H1 (cell line): ENCODE measurements at regions not wholly inside any gene's neighbourhood (a gene's known extent, or its start where the extent isn't known, plus 50 kb on each side); places are given as distances from the start of the nearest gene placed in this dataset.

ENCODE experiments used
- CHD1 ChIP-seq: IDR thresholded peaks from 2 replicates; pipeline ENCODE4 v1.6.1; 2012; ENCODE audit warnings: low read depth, low read length, improper control_type of control experiment
- CTCF ChIP-seq, 3 experiments: IDR thresholded peaks; 1 replicate in 2 of 3; 2 replicates in 1 of 3; pipeline versions ENCODE4 v1.5.1 to v1.6.1; 2011; ENCODE audit warnings: low read length in 3 of 3, mild to moderate bottlenecking in 3 of 3, inconsistent platforms in 2 of 3, low read depth in 1 of 3, moderate library complexity in 1 of 3; ENCODE audit not compliant: insufficient read depth in 1 of 3; ENCODE audit errors: control extremely low read depth in 1 of 3
- HDAC6 ChIP-seq: IDR thresholded peaks from one replicate; pipeline ENCODE4 v1.7.1; 2012; ENCODE audit warnings: low read depth, mild to moderate bottlenecking, inconsistent platforms, low read length, moderate library complexity
- NANOG ChIP-seq: IDR thresholded peaks from 2 replicates; pipeline ENCODE4 v1.6.1; 2011; ENCODE audit warnings: low read length, low read depth, mild to moderate bottlenecking, inconsistent platforms; ENCODE audit not compliant: insufficient read depth, poor library complexity, severe bottlenecking
- PHF8 ChIP-seq: fragments of 200-600 bp; sonication (generic); conservative IDR thresholded peaks from 2 replicates; pipeline ENCODE4 v1.7.1; 2012; ENCODE audit warnings: low read depth, mild to moderate bottlenecking, inconsistent platforms, low read length, moderate library complexity
- SIX5 ChIP-seq: IDR thresholded peaks from 2 replicates; pipeline ENCODE4 v1.6.1; 2011; ENCODE audit warnings: mild to moderate bottlenecking, low read depth, low read length
- SP1 ChIP-seq: IDR thresholded peaks from 2 replicates; pipeline ENCODE4 v1.6.1; 2011; ENCODE audit warnings: low read depth, low read length

DNA sequence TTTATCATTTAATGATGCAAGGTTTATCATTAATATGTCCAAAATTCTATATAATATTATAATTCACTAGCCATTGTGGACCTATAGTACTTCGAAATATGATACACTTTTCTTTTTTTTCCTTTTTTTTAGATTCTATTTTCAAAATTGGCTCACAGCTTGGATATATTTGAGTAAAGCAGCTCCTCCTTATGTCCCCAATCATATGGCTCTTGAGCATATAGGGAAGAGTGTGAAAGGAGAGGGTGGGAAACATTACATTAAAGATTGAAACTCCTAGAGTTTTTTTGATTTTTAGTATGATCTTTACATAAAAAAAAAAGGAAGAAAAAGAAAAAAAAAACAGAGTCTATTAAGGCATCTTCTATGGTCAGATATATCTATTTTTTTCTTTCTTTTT is 457.9 kb downstream of the RIT2 start (continued):
- TF ChIP-seq NANOG = no peak
- TF ChIP-seq CTCF (IDR thresholded peaks at IDR 0.05; ENCODE audit: control extremely low read depth in 1 of 3, insufficient read depth in 1 of 3, low read depth in 1 of 3, low read length in 3 of 3) = no peak
- TF ChIP-seq SIX5 = no peak
- no peak for TF ChIP-seq CHD1
- no peak for TF ChIP-seq SP1
- no peak for TF ChIP-seq HDAC6
- TF ChIP-seq PHF8 = no peak
